ENCODE measurements at regions not wholly inside any gene's neighbourhood (a gene's known extent, or its start where the extent isn't known, plus 50 kb on each side); places are given as distances from the start of the nearest gene placed in this dataset.

- no peak for DNase-seq
- H4K20me1 ChIP-seq (ENCODE audit: insufficient read depth, low read length) = no peaks in the 10 kb centered on the region
- H3K36me3 ChIP-seq (replicated peaks; ENCODE audit: insufficient read depth, low read length) = no peaks in the 10 kb centered on the region
- H3K9ac ChIP-seq (ENCODE audit: low read length) = no peak overlapping the region
- H3K27me3 ChIP-seq (replicated peaks; ENCODE audit: insufficient read depth, low read length) = no peaks in the 10 kb centered on the region
- H3K9me3 ChIP-seq (replicated peaks; ENCODE audit: insufficient read depth, low read length) = no peaks in the 10 kb centered on the region
- H3F3A ChIP-seq (ENCODE audit: insufficient read depth, low read length) = no peaks in the 10 kb centered on the region
- H3K4me2 ChIP-seq (ENCODE audit: low read depth, low read length) = no peak overlapping the region
- H3K79me2 ChIP-seq (ENCODE audit: low read length) = no peaks in the 10 kb centered on the region
- no peak overlapping the region for H3K27ac ChIP-seq (ENCODE audit: low read length)
- TF ChIP-seq CTCF (IDR thresholded peaks at IDR 0.05; ENCODE audit: low read length) = no peak
- TF ChIP-seq EZH2phosphoT487 (IDR thresholded peaks at IDR 0.05; ENCODE audit: low read length) = no peak
- H2AFZ ChIP-seq (ENCODE audit: low read length) = no peak overlapping the region
- H3K4me3 ChIP-seq (ENCODE audit: low read length) = no peak overlapping the region
- H3K9me2 ChIP-seq (replicated peaks; ENCODE audit: insufficient read depth, low read length) = no peaks in the 10 kb centered on the region
- H3K4me1 ChIP-seq (ENCODE audit: low read length) = no peaks in the 10 kb centered on the region
Observed at GRCh38 chr3:27905625-27906024, 183.5 kb upstream of the EOMES start.

GRCh38 chr3:27907148-27907547, 185.0 kb upstream of the EOMES start:
- Histone ChIP-seq H3K36me3 (replicated peaks; ENCODE audit: insufficient read depth, low read length) (no peaks in the 10 kb centered on the region), H3K4me1 (ENCODE audit: low read length) (no peaks in the 10 kb centered on the region), H4K20me1 (ENCODE audit: insufficient read depth, low read length) (no peaks in the 10 kb centered on the region), H3K79me2 (ENCODE audit: low read length) (no peaks in the 10 kb centered on the region), H3K4me2 (ENCODE audit: low read depth, low read length) (no peak overlapping the region), H3K4me3 (ENCODE audit: low read length) (no peak overlapping the region), H3K9me2 (replicated peaks; ENCODE audit: insufficient read depth, low read length) (no peaks in the 10 kb centered on the region), H3K27ac (ENCODE audit: low read length) (no peak overlapping the region), H3K9me3 (replicated peaks; ENCODE audit: insufficient read depth, low read length) (no peaks in the 10 kb centered on the region), H3K27me3 (replicated peaks; ENCODE audit: insufficient read depth, low read length) (no peaks in the 10 kb centered on the region), H3K9ac (ENCODE audit: low read length) (no peak overlapping the region), H3F3A (ENCODE audit: insufficient read depth, low read length) (no peaks in the 10 kb centered on the region), H2AFZ (ENCODE audit: low read length) (no peak overlapping the region)
- no peak for DNase-seq
- TF ChIP-seq EZH2 (optimal IDR thresholded peaks at IDR 0.05; ENCODE audit: low read depth, low read length) = no peak
- no peak for TF ChIP-seq EZH2phosphoT487 (IDR thresholded peaks at IDR 0.05; ENCODE audit: low read length)
- no peak for TF ChIP-seq CTCF (IDR thresholded peaks at IDR 0.05; ENCODE audit: low read length)

- H3F3A ChIP-seq (ENCODE audit: insufficient read depth, low read length) = no peaks in the 10 kb centered on the region
- H3K27me3 ChIP-seq (replicated peaks; ENCODE audit: insufficient read depth, low read length) = no peaks in the 10 kb centered on the region
- no peak overlapping the region for H3K4me3 ChIP-seq (ENCODE audit: low read length)
- no peaks in the 10 kb centered on the region for H3K36me3 ChIP-seq (replicated peaks; ENCODE audit: insufficient read depth, low read length)
- no peak overlapping the region for H3K27ac ChIP-seq (ENCODE audit: low read length)
- H3K4me2 ChIP-seq (ENCODE audit: low read depth, low read length) = no peak overlapping the region
- peaks cover 5% of the 10 kb centered on the region; the same call in 1 of the 2 replicates for H3K4me1 ChIP-seq (ENCODE audit: low read length)
- no peak overlapping the region for H2AFZ ChIP-seq (ENCODE audit: low read length)
- no peak for TF ChIP-seq EZH2phosphoT487 (IDR thresholded peaks at IDR 0.05; ENCODE audit: low read length)
- no peak for TF ChIP-seq EZH2 (optimal IDR thresholded peaks at IDR 0.05; ENCODE audit: low read depth, low read length)
- TF ChIP-seq CTCF (IDR thresholded peaks at IDR 0.05; ENCODE audit: low read length) = no peak
- no peaks in the 10 kb centered on the region for H4K20me1 ChIP-seq (ENCODE audit: insufficient read depth, low read length)
- no peaks in the 10 kb centered on the region for H3K79me2 ChIP-seq (ENCODE audit: low read length)
- no peak for DNase-seq
- H3K9me3 ChIP-seq (replicated peaks; ENCODE audit: insufficient read depth, low read length) = no peaks in the 10 kb centered on the region
- no peak overlapping the region for H3K9ac ChIP-seq (ENCODE audit: low read length)
- H3K9me2 ChIP-seq (replicated peaks; ENCODE audit: insufficient read depth, low read length) = no peaks in the 10 kb centered on the region
Observed at GRCh38 chr3:27907929-27908328, 185.8 kb upstream of the EOMES start.
